Testis (tissue), 2 donors: ENCODE measurements at regions not wholly inside any gene's neighbourhood (a gene's known extent, or its start where the extent isn't known, plus 50 kb on each side); places are given as distances from the start of the nearest gene placed in this dataset.

Source experiments
- DNase-seq: peaks from one replicate; pipeline ENCODE4 v3.0.0-alpha.2; 2019
- H3K27ac ChIP-seq, 2 donors: fragments of 200-600 bp; sonication (generic); one replicate each; pipeline ENCODE4 v1.5.1; 2019
- H3K27me3 ChIP-seq: fragments of 200-600 bp; sonication (generic); one replicate; pipeline ENCODE4 v1.5.1; 2019
- H3K36me3 ChIP-seq: fragments of 200-600 bp; sonication (generic); one replicate; pipeline ENCODE4 v1.5.1; 2017; ENCODE audit warnings: low read depth; ENCODE audit errors: missing control alignments
- H3K4me1 ChIP-seq: fragments of 200-600 bp; sonication (generic); one replicate; pipeline ENCODE4 v1.5.1; 2019
- H3K4me3 ChIP-seq, 2 donors: fragments of 200-600 bp; sonication (generic); one replicate each; pipeline ENCODE4 v1.5.1; 2017 to 2019
- H3K9me3 ChIP-seq: fragments of 200-600 bp; sonication (generic); one replicate; pipeline ENCODE4 v1.5.1; 2017
- CTCF ChIP-seq, 3 experiments: fragments of 450-650 bp in 2 of 3; fragments of 200-600 bp in 1 of 3; sonication (generic) in 1 of 3; IDR thresholded peaks; one replicate each; pipeline ENCODE4 v1.5.1; 2016 to 2019; ENCODE audit warnings: antibody characterized with exemption in 3 of 3, mild to moderate bottlenecking in 2 of 3, moderate library complexity in 1 of 3
- POLR2A ChIP-seq: fragments of 450-650 bp; IDR thresholded peaks from one replicate; pipeline ENCODE4 v1.6.1; 2017; ENCODE audit warnings: antibody characterized with exemption, mild to moderate bottlenecking, moderate library complexity
- WGBS, 2 donors: methylation state at CpG; one replicate each; pipeline ENCODE4 v1.1.5; 2018; 5-methylcytosine and 5-hydroxymethylcytosine counted together
- intact Hi-C: fragments of 100-400 bp; cut with DNase I; formaldehyde crosslinking; loops from one replicate; pipeline ENCODE4 v1.15.1; 2023; ENCODE audit warnings: low total_unique reads

- H3K9me3 ChIP-seq = no peaks in the 10 kb centered on the region
- H3K4me1 ChIP-seq = no peaks in the 10 kb centered on the region
- no peaks in the 10 kb centered on the region for H3K36me3 ChIP-seq
- no peak for DNase-seq
- intact Hi-C loops = no loop called here
- H3K4me3 ChIP-seq = no peak overlapping the region
- no peak overlapping the region for H3K27ac ChIP-seq
- TF ChIP-seq POLR2A (no peak), CTCF (IDR thresholded peaks at IDR 0.05) (no peak)
- 81% methylated on average over 2 of the region's 2 CpGs for WGBS, 2 donors
- H3K27me3 ChIP-seq = no peaks in the 10 kb centered on the region
Observed at GRCh38 chr11:70853770-70854108, 398.6 kb downstream of the SHANK2 start.

- Histone ChIP-seq H3K9me3 (no peaks in the 10 kb centered on the region), H3K27me3 (no peaks in the 10 kb centered on the region), H3K36me3 (no peaks in the 10 kb centered on the region), H3K27ac (no peak overlapping the region), H3K4me1 (no peaks in the 10 kb centered on the region), H3K4me3 (no peak overlapping the region)
- no peak for DNase-seq
- WGBS, 2 donors = 85 to 96% methylated on average over 3 of the region's 3 CpGs
- TF ChIP-seq CTCF (IDR thresholded peaks at IDR 0.05) = no peak
- TF ChIP-seq POLR2A = no peak
- intact Hi-C loops = no loop called here
Observed at GRCh38 chr11:70854201-70854600, 398.2 kb downstream of the SHANK2 start.

- no peaks in the 10 kb centered on the region for H3K27me3 ChIP-seq
- TF ChIP-seq CTCF (IDR thresholded peaks at IDR 0.05) (no peak), POLR2A (no peak)
- DNase-seq = no peak
- 61 to 69% methylated on average over 6 of the region's 6 CpGs for WGBS, 2 donors
- H3K9me3 ChIP-seq = no peaks in the 10 kb centered on the region
- H3K4me1 ChIP-seq = no peaks in the 10 kb centered on the region
- no peak overlapping the region for H3K4me3 ChIP-seq
- H3K27ac ChIP-seq = no peak overlapping the region
- intact Hi-C loops = no loop called here
- H3K36me3 ChIP-seq = no peaks in the 10 kb centered on the region
Observed at GRCh38 chr11:70854901-70855556, 397.3 kb downstream of the SHANK2 start.

- 92 to 96% methylated on average over 3 of the region's 3 CpGs for WGBS, 2 donors
- H3K9me3 ChIP-seq = no peaks in the 10 kb centered on the region
- no peaks in the 10 kb centered on the region for H3K36me3 ChIP-seq
- H3K4me1 ChIP-seq = no peaks in the 10 kb centered on the region
- TF ChIP-seq CTCF (IDR thresholded peaks at IDR 0.05) (no peak), POLR2A (no peak)
- intact Hi-C loops = no loop called here
- no peak overlapping the region for H3K27ac ChIP-seq
- no peak overlapping the region for H3K4me3 ChIP-seq
- DNase-seq = no peak
- no peaks in the 10 kb centered on the region for H3K27me3 ChIP-seq
Observed at GRCh38 chr11:70857894-70858293, 394.5 kb downstream of the SHANK2 start.

GRCh38 chr11:70859180-70859579, 393.2 kb downstream of the SHANK2 start:
- H3K27ac ChIP-seq = no peak overlapping the region

More at GRCh38 chr11:70859180-70859579, 393.2 kb downstream of the SHANK2 start:
- Histone ChIP-seq H3K4me3 (no peak overlapping the region), H3K4me1 (no peaks in the 10 kb centered on the region), H3K9me3 (no peaks in the 10 kb centered on the region), H3K27me3 (no peaks in the 10 kb centered on the region), H3K36me3 (no peaks in the 10 kb centered on the region)
- 94 to 95% methylated on average over 4 of the region's 4 CpGs for WGBS, 2 donors
- intact Hi-C loops = no loop called here
- TF ChIP-seq CTCF (IDR thresholded peaks at IDR 0.05) = no peak
- TF ChIP-seq POLR2A = no peak
- no peak for DNase-seq
